Osteocyte (in vitro differentiated cells): ENCODE measurements at regions not wholly inside any gene's neighbourhood (a gene's known extent, or its start where the extent isn't known, plus 50 kb on each side); places are given as distances from the start of the nearest gene placed in this dataset.

Experiments
- DNase-seq: peaks from one replicate; pipeline ENCODE4 v3.0.0; 2021; ENCODE audit warnings: mixed read lengths; ENCODE audit not compliant: unreplicated experiment; ENCODE audit errors: extremely low spot score
- H3K27ac Mint-ChIP-seq: one replicate; pipeline ENCODE4 v1.8.0; 2021; ENCODE audit warnings: mild to moderate bottlenecking, mixed read lengths; ENCODE audit not compliant: unreplicated experiment
- H3K27me3 Mint-ChIP-seq: one replicate; pipeline ENCODE4 v1.8.0; 2021; ENCODE audit warnings: mixed read lengths; ENCODE audit not compliant: unreplicated experiment
- H3K36me3 Mint-ChIP-seq: one replicate; pipeline ENCODE4 v1.8.0; 2021; ENCODE audit warnings: mixed read lengths; ENCODE audit not compliant: unreplicated experiment
- H3K4me1 Mint-ChIP-seq: one replicate; pipeline ENCODE4 v1.8.0; 2021; ENCODE audit warnings: mixed read lengths; ENCODE audit not compliant: unreplicated experiment
- H3K4me3 Mint-ChIP-seq: one replicate; pipeline ENCODE4 v1.8.0; 2021; ENCODE audit warnings: mild to moderate bottlenecking, moderate library complexity, mixed read lengths; ENCODE audit not compliant: unreplicated experiment
- H3K9me3 Mint-ChIP-seq: one replicate; pipeline ENCODE4 v1.8.0; 2021; ENCODE audit warnings: mixed read lengths; ENCODE audit not compliant: unreplicated experiment
- TF ChIP-seq, protein P1 (sequence below): fragments of 200-600 bp; sonication (generic); IDR thresholded peaks from 2 replicates; pipeline ENCODE4 v1.5.0; 2021; ENCODE audit warnings: antibody characterized with exemption, mild to moderate bottlenecking, moderate library complexity

DNA sequence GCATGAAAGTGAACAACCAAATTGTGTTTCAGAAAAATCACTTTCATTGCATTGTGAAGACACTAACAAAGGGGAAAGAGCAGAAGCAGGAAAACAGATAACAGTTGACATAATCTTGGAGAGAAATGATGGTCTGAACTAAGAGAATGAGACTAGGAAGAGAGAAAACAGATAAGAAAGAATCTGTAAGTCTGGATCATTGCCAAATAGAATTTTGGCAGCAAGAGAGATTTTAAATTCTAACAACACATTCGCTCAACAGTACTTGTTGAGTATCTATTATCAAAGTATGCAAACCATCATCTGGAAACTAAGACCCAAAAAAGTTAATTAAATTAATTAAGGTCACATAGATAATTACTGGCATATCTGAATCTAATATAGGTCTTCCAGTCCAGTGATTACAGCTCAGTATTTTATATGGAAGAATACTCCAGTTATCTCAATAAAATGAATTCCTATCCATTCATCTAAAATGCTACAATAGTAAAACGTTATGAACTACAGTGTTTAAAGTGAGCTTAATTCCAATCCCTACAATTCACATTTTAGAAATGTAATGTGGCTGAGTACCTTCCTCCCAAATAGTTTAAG, 166.7 kb upstream of the FAT3 start:
- DNase-seq = no peak
- TF ChIP-seq, protein P1, sequence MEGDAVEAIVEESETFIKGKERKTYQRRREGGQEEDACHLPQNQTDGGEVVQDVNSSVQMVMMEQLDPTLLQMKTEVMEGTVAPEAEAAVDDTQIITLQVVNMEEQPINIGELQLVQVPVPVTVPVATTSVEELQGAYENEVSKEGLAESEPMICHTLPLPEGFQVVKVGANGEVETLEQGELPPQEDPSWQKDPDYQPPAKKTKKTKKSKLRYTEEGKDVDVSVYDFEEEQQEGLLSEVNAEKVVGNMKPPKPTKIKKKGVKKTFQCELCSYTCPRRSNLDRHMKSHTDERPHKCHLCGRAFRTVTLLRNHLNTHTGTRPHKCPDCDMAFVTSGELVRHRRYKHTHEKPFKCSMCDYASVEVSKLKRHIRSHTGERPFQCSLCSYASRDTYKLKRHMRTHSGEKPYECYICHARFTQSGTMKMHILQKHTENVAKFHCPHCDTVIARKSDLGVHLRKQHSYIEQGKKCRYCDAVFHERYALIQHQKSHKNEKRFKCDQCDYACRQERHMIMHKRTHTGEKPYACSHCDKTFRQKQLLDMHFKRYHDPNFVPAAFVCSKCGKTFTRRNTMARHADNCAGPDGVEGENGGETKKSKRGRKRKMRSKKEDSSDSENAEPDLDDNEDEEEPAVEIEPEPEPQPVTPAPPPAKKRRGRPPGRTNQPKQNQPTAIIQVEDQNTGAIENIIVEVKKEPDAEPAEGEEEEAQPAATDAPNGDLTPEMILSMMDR = no peak
- Mint-ChIP-seq H3K4me1 (no peaks in the 10 kb centered on the region), H3K36me3 (no peaks in the 10 kb centered on the region), H3K27me3 (peaks cover 34% of the 10 kb centered on the region), H3K9me3 (no peaks in the 10 kb centered on the region), H3K27ac (no peak overlapping the region), H3K4me3 (no peak overlapping the region)

GRCh38 chr11:92053216-92053615, 171.4 kb upstream of the FAT3 start:
- Mint-ChIP-seq H3K4me1 (no peaks in the 10 kb centered on the region), H3K9me3 (no peaks in the 10 kb centered on the region)
- TF ChIP-seq, protein P1 = no peak

DNA sequence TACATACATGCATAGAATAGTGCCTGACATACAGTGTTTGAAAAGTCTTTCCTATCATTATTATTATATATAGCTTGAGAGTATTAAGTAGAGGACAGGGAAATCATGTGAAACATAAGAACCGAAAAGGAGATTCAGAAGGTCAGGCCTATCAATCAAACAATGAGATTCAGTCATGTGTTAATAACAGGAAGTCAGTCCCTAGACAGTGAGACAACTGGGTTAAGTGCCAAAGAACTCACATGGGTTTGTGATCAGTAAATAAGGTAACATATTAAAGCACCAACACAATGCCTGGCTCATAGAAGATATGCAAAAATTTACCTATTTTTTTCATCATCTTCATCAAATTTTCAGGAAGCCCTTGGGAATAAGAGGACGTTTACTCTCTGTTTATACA, 174.3 kb upstream of the FAT3 start:
- Mint-ChIP-seq H3K4me1 (no peaks in the 10 kb centered on the region), H3K9me3 (no peaks in the 10 kb centered on the region), H3K4me3 (no peak overlapping the region), H3K27me3 (peaks cover 10% of the 10 kb centered on the region), H3K36me3 (no peaks in the 10 kb centered on the region), H3K27ac (no peak overlapping the region)
- DNase-seq = no peak
- TF ChIP-seq, protein P1 = no peak

More at GRCh38 chr11:92053216-92053615, 171.4 kb upstream of the FAT3 start:
- Mint-ChIP-seq H3K36me3 (no peaks in the 10 kb centered on the region), H3K27me3 (peaks cover 23% of the 10 kb centered on the region), H3K27ac (no peak overlapping the region), H3K4me3 (no peak overlapping the region)
- no peak for DNase-seq

- no peaks in the 10 kb centered on the region for H3K9me3 Mint-ChIP-seq
- H3K4me3 Mint-ChIP-seq = no peak overlapping the region
- no peaks in the 10 kb centered on the region for H3K4me1 Mint-ChIP-seq
- no peak for DNase-seq
- no peaks in the 10 kb centered on the region for H3K36me3 Mint-ChIP-seq
- H3K27ac Mint-ChIP-seq = no peak overlapping the region
- H3K27me3 Mint-ChIP-seq = peaks cover 4% of the 10 kb centered on the region
- TF ChIP-seq, protein P1 = no peak
Observed at GRCh38 chr11:92048415-92048814, 176.2 kb upstream of the FAT3 start.

- Mint-ChIP-seq H3K4me3 (no peak overlapping the region), H3K4me1 (no peaks in the 10 kb centered on the region), H3K36me3 (no peaks in the 10 kb centered on the region), H3K27me3 (peaks cover 4% of the 10 kb centered on the region), H3K9me3 (no peaks in the 10 kb centered on the region), H3K27ac (no peak overlapping the region)
- DNase-seq = no peak
- TF ChIP-seq, protein P1 = no peak
Observed at GRCh38 chr11:92046103-92046502, 178.5 kb upstream of the FAT3 start.
